ENCODE measurements at regions not wholly inside any gene's neighbourhood (a gene's known extent, or its start where the extent isn't known, plus 50 kb on each side); places are given as distances from the start of the nearest gene placed in this dataset.

DNA sequence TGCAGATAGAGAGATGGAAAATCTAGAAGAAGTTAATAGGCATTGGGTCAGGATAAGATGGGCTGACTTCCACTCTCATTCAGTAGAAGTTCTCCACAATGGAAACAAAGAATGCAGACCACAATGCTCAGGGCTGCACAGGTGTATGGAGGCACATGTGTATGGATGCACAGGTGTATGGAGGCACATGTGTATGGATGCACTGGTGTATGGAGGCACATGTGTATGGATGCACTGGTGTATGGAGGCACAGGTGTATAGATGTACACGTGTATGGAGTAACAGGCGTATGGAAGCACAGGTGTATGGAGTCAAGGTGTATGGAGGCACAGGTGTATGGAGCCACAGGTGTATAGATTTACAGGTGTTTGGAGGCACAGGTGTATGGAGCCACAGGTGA lies 285.7 kb upstream of the PPP2R2D start:
- Histone ChIP-seq H3K4me2 (ENCODE audit: control insufficient read depth, insufficient read depth) (no peak overlapping the region), H3K36me3 (ENCODE audit: control insufficient read depth in 2 of 2, insufficient read depth in 2 of 2, low read length in 1 of 2) (no peaks in the 10 kb centered on the region), H4K20me1 (ENCODE audit: control insufficient read depth, insufficient read depth) (no peaks in the 10 kb centered on the region), H3K4me3 (no peak overlapping the region), H3K4me1 (ENCODE audit: control insufficient read depth, insufficient read depth, low read length) (no peaks in the 10 kb centered on the region), H3K27me3 (replicated peaks in 1 of 2; ENCODE audit: control insufficient read depth in 2 of 2, insufficient read depth in 2 of 2, low read length in 1 of 2) (no peaks in the 10 kb centered on the region), H3K9me3 (replicated peaks; ENCODE audit: control insufficient read depth, insufficient read depth, low read length) (no peaks in the 10 kb centered on the region; the same call in 2 of the 3 replicates), H3K27ac (ENCODE audit: control insufficient read depth, insufficient read depth) (no peak overlapping the region), H3K79me2 (ENCODE audit: control insufficient read depth, insufficient read depth, low read length) (no peaks in the 10 kb centered on the region), H2AFZ (ENCODE audit: control insufficient read depth, low read depth, low read length) (no peak overlapping the region), H3K9ac (ENCODE audit: control insufficient read depth, insufficient read depth, low read length) (no peak overlapping the region)
- no TSS peak for BruUV-seq (replicated peaks)
- FAIRE-seq (no peak), ATAC-seq (no peak), DNase-seq (ENCODE audit: low read depth, low spot score) (no peak)
- no peak for TF ChIP-seq TCF12 (IDR thresholded peaks at IDR 0.05; ENCODE audit: low read depth, low read length)
- no peak for TF ChIP-seq SPI1 (IDR thresholded peaks at IDR 0.05; ENCODE audit: borderline replicate concordance, insufficient read depth, low read depth, low read length)
- TF ChIP-seq KAT2A (conservative IDR thresholded peaks at IDR 0.05; ENCODE audit: control insufficient read depth, low read depth, low read length): no peak
- TF ChIP-seq FOXK2 (IDR thresholded peaks at IDR 0.05): no peak
- no peak for TF ChIP-seq FOS (IDR thresholded peaks at IDR 0.05; ENCODE audit: borderline replicate concordance, extremely low read depth, insufficient read length)
- TF ChIP-seq SMAD1 (IDR thresholded peaks at IDR 0.05; ENCODE audit: low read depth, partially characterized antibody): no peak
- TF ChIP-seq TCF3 (IDR thresholded peaks at IDR 0.05; ENCODE audit: borderline replicate concordance, insufficient read depth, low read depth, low read length): no peak
- no peak for TF ChIP-seq SUZ12 (IDR thresholded peaks at IDR 0.05; ENCODE audit: unreplicated experiment)
- TF ChIP-seq PML (IDR thresholded peaks at IDR 0.05; ENCODE audit: low read length): no peak
- 38% methylated on average over 2 of the region's 2 CpGs for WGBS (ENCODE audit: insufficient coverage, insufficient replicate concordance, low lambda C conversion rate, missing lambda C conversion rate)
- ChIA-PET CTCF (no interaction called here), POLR2A (no interaction called here), SMC1A (ENCODE audit: uncharacterized antibody, unreplicated experiment) (no interaction called here), RAD21 (ENCODE audit: unreplicated experiment) (no interaction called here)
- in situ Hi-C loops (cut with MboI) (no loop called here), intact Hi-C loops (cut with micrococcal nuclease; ENCODE audit: unreplicated experiment) (no loop called here)

DNA sequence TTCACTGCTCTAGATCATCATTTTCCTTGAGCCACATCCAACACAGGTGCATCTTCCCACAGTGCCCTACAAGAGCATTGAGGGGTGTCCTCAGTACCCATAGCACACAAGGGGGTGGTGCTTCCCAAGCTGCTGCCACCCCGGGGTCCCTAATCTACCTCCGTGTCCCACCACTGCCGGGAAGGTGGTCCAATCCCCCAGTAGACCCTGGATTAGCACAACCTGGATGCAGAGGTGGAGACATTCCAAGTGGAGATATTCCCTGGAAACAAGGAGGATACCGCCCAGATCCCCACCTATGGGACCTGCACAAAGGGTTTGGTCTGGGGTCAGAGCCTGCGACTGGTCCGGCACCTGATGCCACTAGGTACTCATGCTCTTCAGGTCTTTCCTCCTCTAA lies 284.8 kb upstream of the PPP2R2D start:
- Histone ChIP-seq H3K4me3 (no peak overlapping the region), H3K9me3 (replicated peaks; ENCODE audit: control insufficient read depth, insufficient read depth, low read length) (no peaks in the 10 kb centered on the region; the same call in 2 of the 3 replicates), H4K20me1 (ENCODE audit: control insufficient read depth, insufficient read depth) (no peaks in the 10 kb centered on the region), H3K9ac (ENCODE audit: control insufficient read depth, insufficient read depth, low read length) (no peak overlapping the region), H3K4me1 (ENCODE audit: control insufficient read depth, insufficient read depth, low read length) (no peaks in the 10 kb centered on the region), H2AFZ (ENCODE audit: control insufficient read depth, low read depth, low read length) (no peak overlapping the region), H3K27me3 (replicated peaks in 1 of 2; ENCODE audit: control insufficient read depth in 2 of 2, insufficient read depth in 2 of 2, low read length in 1 of 2) (no peaks in the 10 kb centered on the region), H3K4me2 (ENCODE audit: control insufficient read depth, insufficient read depth) (no peak overlapping the region), H3K79me2 (ENCODE audit: control insufficient read depth, insufficient read depth, low read length) (no peaks in the 10 kb centered on the region), H3K36me3 (ENCODE audit: control insufficient read depth in 2 of 2, insufficient read depth in 2 of 2, low read length in 1 of 2) (no peaks in the 10 kb centered on the region), H3K27ac (ENCODE audit: control insufficient read depth, insufficient read depth) (no peak overlapping the region)
- CTCF ChIA-PET: no interaction called here
- intact Hi-C loops (cut with micrococcal nuclease; ENCODE audit: unreplicated experiment) (no loop called here), in situ Hi-C loops (cut with MboI) (no loop called here)
- no peak for FAIRE-seq
- ATAC-seq: no peak
- SMC1A ChIA-PET (ENCODE audit: uncharacterized antibody, unreplicated experiment): no interaction called here
- BruUV-seq (replicated peaks): no TSS peak
- WGBS (ENCODE audit: insufficient coverage, insufficient replicate concordance, low lambda C conversion rate, missing lambda C conversion rate): 23% methylated on average over 6 of the region's 6 CpGs
- TF ChIP-seq, protein P1, sequence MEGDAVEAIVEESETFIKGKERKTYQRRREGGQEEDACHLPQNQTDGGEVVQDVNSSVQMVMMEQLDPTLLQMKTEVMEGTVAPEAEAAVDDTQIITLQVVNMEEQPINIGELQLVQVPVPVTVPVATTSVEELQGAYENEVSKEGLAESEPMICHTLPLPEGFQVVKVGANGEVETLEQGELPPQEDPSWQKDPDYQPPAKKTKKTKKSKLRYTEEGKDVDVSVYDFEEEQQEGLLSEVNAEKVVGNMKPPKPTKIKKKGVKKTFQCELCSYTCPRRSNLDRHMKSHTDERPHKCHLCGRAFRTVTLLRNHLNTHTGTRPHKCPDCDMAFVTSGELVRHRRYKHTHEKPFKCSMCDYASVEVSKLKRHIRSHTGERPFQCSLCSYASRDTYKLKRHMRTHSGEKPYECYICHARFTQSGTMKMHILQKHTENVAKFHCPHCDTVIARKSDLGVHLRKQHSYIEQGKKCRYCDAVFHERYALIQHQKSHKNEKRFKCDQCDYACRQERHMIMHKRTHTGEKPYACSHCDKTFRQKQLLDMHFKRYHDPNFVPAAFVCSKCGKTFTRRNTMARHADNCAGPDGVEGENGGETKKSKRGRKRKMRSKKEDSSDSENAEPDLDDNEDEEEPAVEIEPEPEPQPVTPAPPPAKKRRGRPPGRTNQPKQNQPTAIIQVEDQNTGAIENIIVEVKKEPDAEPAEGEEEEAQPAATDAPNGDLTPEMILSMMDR (IDR thresholded peaks at IDR 0.05 in 2 of 3, conservative IDR thresholded peaks at IDR 0.05 in 1 of 3; ENCODE audit: control insufficient read depth in 2 of 3, extremely low read depth in 1 of 3, insufficient read depth in 1 of 3, low read depth in 3 of 3, low read length in 3 of 3): no peak
- RAD21 ChIA-PET (ENCODE audit: unreplicated experiment): no interaction called here
- POLR2A ChIA-PET: no interaction called here
- no peak for DNase-seq (ENCODE audit: low read depth, low spot score)
